ENCODE measurements at regions not wholly inside any gene's neighbourhood (a gene's known extent, or its start where the extent isn't known, plus 50 kb on each side); places are given as distances from the start of the nearest gene placed in this dataset.

- TF ChIP-seq, protein P1, sequence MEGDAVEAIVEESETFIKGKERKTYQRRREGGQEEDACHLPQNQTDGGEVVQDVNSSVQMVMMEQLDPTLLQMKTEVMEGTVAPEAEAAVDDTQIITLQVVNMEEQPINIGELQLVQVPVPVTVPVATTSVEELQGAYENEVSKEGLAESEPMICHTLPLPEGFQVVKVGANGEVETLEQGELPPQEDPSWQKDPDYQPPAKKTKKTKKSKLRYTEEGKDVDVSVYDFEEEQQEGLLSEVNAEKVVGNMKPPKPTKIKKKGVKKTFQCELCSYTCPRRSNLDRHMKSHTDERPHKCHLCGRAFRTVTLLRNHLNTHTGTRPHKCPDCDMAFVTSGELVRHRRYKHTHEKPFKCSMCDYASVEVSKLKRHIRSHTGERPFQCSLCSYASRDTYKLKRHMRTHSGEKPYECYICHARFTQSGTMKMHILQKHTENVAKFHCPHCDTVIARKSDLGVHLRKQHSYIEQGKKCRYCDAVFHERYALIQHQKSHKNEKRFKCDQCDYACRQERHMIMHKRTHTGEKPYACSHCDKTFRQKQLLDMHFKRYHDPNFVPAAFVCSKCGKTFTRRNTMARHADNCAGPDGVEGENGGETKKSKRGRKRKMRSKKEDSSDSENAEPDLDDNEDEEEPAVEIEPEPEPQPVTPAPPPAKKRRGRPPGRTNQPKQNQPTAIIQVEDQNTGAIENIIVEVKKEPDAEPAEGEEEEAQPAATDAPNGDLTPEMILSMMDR (IDR thresholded peaks at IDR 0.05 in 2 of 3, conservative IDR thresholded peaks at IDR 0.05 in 1 of 3; ENCODE audit: borderline replicate concordance in 1 of 3, insufficient read depth in 1 of 3, low read depth in 2 of 3, low read length in 2 of 3), result no peak
- TF ChIP-seq CEBPB (IDR thresholded peaks at IDR 0.05; ENCODE audit: low read depth), result no peak
- TF ChIP-seq, protein P2, sequence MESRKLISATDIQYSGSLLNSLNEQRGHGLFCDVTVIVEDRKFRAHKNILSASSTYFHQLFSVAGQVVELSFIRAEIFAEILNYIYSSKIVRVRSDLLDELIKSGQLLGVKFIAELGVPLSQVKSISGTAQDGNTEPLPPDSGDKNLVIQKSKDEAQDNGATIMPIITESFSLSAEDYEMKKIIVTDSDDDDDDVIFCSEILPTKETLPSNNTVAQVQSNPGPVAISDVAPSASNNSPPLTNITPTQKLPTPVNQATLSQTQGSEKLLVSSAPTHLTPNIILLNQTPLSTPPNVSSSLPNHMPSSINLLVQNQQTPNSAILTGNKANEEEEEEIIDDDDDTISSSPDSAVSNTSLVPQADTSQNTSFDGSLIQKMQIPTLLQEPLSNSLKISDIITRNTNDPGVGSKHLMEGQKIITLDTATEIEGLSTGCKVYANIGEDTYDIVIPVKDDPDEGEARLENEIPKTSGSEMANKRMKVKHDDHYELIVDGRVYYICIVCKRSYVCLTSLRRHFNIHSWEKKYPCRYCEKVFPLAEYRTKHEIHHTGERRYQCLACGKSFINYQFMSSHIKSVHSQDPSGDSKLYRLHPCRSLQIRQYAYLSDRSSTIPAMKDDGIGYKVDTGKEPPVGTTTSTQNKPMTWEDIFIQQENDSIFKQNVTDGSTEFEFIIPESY (IDR thresholded peaks at IDR 0.05; ENCODE audit: extremely low read depth, insufficient replicate concordance, low read length), result no peak
- no peak for TF ChIP-seq POLR2A (IDR thresholded peaks at IDR 0.05; ENCODE audit: borderline replicate concordance, extremely low read depth, insufficient read depth, insufficient read length)
Measured at GRCh38 chr11:56845121-56845732, 96.7 kb upstream of the OR9G4 start.

Measured in HCT116 (cell line).